ENCODE measurements at regions not wholly inside any gene's neighbourhood (a gene's known extent, or its start where the extent isn't known, plus 50 kb on each side); places are given as distances from the start of the nearest gene placed in this dataset.

DNA sequence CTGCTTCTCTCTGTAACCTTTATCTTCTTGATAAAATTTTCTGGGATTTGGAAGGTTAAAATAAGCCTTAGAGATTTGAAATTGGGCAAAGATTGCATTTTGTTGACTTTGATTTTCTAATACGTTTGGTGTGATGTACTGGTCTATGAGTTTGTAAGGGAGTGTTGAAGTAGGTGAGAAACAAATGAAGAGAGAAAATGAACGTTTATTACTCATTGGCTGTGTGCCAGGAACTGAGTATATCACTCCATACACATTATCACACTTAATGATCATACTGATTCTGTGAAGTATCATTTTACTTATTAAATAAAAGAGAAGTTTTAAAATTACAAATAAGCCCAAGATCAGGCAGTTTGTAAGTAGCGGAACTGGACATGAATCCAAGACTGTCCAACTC, 795.1 kb upstream of the ZEB2 start:
- TF ChIP-seq, protein P1, sequence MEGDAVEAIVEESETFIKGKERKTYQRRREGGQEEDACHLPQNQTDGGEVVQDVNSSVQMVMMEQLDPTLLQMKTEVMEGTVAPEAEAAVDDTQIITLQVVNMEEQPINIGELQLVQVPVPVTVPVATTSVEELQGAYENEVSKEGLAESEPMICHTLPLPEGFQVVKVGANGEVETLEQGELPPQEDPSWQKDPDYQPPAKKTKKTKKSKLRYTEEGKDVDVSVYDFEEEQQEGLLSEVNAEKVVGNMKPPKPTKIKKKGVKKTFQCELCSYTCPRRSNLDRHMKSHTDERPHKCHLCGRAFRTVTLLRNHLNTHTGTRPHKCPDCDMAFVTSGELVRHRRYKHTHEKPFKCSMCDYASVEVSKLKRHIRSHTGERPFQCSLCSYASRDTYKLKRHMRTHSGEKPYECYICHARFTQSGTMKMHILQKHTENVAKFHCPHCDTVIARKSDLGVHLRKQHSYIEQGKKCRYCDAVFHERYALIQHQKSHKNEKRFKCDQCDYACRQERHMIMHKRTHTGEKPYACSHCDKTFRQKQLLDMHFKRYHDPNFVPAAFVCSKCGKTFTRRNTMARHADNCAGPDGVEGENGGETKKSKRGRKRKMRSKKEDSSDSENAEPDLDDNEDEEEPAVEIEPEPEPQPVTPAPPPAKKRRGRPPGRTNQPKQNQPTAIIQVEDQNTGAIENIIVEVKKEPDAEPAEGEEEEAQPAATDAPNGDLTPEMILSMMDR (IDR thresholded peaks at IDR 0.05), result no peak
- ATAC-seq (no peak), DNase-seq (no peak)
- Histone ChIP-seq H3K9me3 (no peaks in the 10 kb centered on the region), H3K36me3 (ENCODE audit: low read depth) (no peaks in the 10 kb centered on the region), H3K4me3 (no peak overlapping the region), H3K4me1 (ENCODE audit: low read depth) (no peaks in the 10 kb centered on the region)
- intact Hi-C loops (cut with DNase I, micrococcal nuclease), result no loop called here

DNA sequence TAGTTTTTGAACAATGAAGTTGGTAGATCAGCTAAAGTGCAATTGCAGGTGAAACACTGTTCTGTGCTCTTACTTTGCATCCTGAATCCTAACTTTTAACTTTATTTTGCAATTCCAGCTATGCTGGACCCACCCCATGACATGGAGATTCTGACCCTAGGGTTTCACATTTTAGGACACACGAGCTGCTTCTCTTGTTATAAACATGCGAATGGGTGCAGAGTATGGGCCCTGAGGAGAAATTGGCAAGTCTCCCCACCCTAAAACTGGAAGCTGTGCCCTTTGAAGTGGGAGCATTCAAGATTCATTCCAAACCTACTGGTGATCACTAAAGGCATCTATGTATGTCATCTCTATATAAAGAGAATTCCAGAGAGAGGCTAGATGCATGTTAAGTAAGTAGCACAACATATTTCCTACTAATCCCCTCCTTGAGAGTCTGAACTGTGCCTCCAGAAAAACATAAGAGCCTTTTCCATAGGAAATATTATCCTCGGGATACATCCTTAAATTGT, 794.3 kb upstream of the ZEB2 start:
- TF ChIP-seq, protein P1 (IDR thresholded peaks at IDR 0.05), result no peak
- ATAC-seq, result no peak

DNA sequence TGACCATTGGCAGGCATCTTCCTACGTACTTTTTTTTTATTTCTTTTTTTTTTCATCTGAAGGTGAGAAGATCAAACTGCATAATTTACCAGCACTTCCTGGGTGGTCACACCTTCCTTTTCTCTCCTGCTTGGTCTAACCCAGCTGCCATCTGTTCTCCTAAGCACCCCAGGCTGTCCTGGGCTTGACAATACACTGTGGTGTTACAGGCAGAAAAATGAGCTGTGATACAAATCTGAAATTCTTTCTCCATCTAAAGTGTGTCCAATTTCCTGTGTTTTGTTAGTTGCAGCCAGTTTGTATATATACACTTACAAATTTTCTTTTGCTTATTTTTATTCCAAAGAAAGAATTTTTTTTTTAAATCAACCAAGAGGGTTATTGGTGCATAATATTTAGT, 786.0 kb upstream of the ZEB2 start:
- TF ChIP-seq, protein P1 (IDR thresholded peaks at IDR 0.05), result no peak

More for the DNA sequence above, 794.3 kb upstream of the ZEB2 start:
- no peak for DNase-seq
- intact Hi-C loops (cut with DNase I, micrococcal nuclease), result no loop called here
- no peaks in the 10 kb centered on the region for H3K4me1 ChIP-seq (ENCODE audit: low read depth)
- H3K9me3 ChIP-seq, result no peaks in the 10 kb centered on the region
- no peak overlapping the region for H3K4me3 ChIP-seq
- no peaks in the 10 kb centered on the region for H3K36me3 ChIP-seq (ENCODE audit: low read depth)

DNA sequence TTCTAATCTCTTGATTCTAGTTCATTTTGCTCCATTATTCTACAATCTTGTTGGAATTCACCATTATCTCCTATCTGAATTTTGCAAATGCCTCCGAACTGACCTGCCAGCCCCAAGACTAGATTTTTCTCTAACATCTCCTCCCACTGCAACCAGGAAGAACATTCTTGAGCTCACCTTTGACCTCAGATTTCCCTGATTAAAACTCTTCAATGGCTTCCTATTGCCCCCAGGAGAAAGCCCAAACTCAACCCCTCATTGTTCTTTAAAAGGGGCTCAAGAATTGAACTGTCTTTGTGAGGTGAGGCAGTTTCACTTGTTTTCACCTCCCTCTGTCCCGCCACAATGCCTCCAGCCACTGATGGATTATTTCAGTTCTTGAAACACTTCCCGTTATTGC, 784.6 kb upstream of the ZEB2 start:
- TF ChIP-seq, protein P1 (IDR thresholded peaks at IDR 0.05), result no peak
- ATAC-seq, result no peak
- no peak for DNase-seq
- intact Hi-C loops (cut with DNase I, micrococcal nuclease), result no loop called here
- no peaks in the 10 kb centered on the region for H3K4me1 ChIP-seq (ENCODE audit: low read depth)
- H3K9me3 ChIP-seq, result no peaks in the 10 kb centered on the region
- H3K4me3 ChIP-seq, result no peak overlapping the region
- H3K36me3 ChIP-seq (ENCODE audit: low read depth), result no peaks in the 10 kb centered on the region

More for the DNA sequence above, 786.0 kb upstream of the ZEB2 start:
- no peak for DNase-seq
- Histone ChIP-seq H3K9me3 (no peaks in the 10 kb centered on the region), H3K4me1 (ENCODE audit: low read depth) (no peaks in the 10 kb centered on the region), H3K36me3 (ENCODE audit: low read depth) (no peaks in the 10 kb centered on the region), H3K4me3 (no peak overlapping the region)
- no peak for ATAC-seq
- intact Hi-C loops (cut with DNase I, micrococcal nuclease), result no loop called here

DNA sequence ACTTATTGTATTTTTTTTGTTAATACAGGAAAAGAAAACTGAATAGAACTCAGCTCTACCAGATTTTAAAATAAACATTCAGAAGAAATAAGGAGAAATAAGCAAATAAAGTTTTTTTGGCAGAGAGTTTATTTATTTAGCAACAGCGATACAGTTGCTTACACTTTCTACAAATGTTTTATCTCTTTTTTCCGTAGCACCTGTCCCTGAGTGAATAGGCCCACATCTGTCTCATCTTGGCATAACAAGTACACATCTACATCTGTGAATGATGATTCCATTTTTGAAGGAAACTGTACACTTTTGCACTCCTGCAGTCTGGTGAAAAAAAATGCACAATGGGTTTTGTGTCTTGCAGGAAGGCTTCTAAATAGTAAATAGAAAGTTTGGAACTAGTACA, 783.6 kb upstream of the ZEB2 start:
- TF ChIP-seq, protein P1 (IDR thresholded peaks at IDR 0.05), result no peak
- H3K4me1 ChIP-seq (ENCODE audit: low read depth), result no peaks in the 10 kb centered on the region
- H3K9me3 ChIP-seq, result no peaks in the 10 kb centered on the region
- no peak for DNase-seq
- no peak overlapping the region for H3K4me3 ChIP-seq
- intact Hi-C loops (cut with DNase I, micrococcal nuclease), result no loop called here
- H3K36me3 ChIP-seq (ENCODE audit: low read depth), result no peaks in the 10 kb centered on the region
- no peak for ATAC-seq

DNA sequence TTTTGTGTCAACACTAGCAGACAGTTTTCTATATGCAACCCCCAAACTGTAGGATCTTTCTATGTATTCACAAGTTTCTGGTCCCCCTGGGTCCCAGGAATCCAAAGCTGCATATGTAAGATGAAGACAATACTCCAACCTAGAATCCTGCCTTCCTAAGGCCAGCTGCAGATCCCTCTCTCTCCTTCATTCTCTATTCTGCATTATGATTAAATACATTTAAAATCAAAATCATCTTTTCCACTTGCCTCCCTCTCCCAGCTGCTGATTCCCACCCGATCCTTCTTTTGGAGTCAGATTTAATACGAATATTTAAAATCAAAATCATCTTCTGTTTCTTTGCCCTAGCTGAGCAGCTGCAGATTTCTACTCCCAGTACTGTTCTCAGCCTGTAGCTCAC, 783.0 kb upstream of the ZEB2 start:
- intact Hi-C loops (cut with DNase I, micrococcal nuclease), result no loop called here
- TF ChIP-seq, protein P1 (IDR thresholded peaks at IDR 0.05), result no peak
- Histone ChIP-seq H3K4me3 (no peak overlapping the region), H3K9me3 (no peaks in the 10 kb centered on the region), H3K36me3 (ENCODE audit: low read depth) (no peaks in the 10 kb centered on the region), H3K4me1 (ENCODE audit: low read depth) (no peaks in the 10 kb centered on the region)
- DNase-seq (no peak), ATAC-seq (no peak)

Data from mucosa of descending colon (tissue), 3 donors.